H1 (cell line): ENCODE measurements at regions not wholly inside any gene's neighbourhood (a gene's known extent, or its start where the extent isn't known, plus 50 kb on each side); places are given as distances from the start of the nearest gene placed in this dataset.

Source experiments
- CTCF ChIA-PET: fragments of 300-600 bp; sonication (Branson Sonifier 250); formaldehyde crosslinking; loops from one replicate; lab custom pipeline; 2021; ENCODE audit not compliant: partially characterized antibody; lab: Charles Lee
- POLR2A ChIA-PET: fragments of 300-600 bp; sonication (Branson Sonifier 250); formaldehyde crosslinking; loops from one replicate; lab custom pipeline; 2021; ENCODE audit warnings: inconsistent platforms; ENCODE audit not compliant: partially characterized antibody; lab: Charles Lee
- DNase-seq, 2 experiments: peaks; one replicate each; pipeline versions ENCODE4 v3.0.0 to v3.0.0-alpha.2; 2010 to 2022; ENCODE audit warnings: low spot score in 2 of 2, low read depth in 1 of 2, mixed read lengths in 1 of 2
- FAIRE-seq: peaks from 2 replicates; lab custom pipeline; 2011; peaks lifted over from hg19 to GRCh38; lab: Jason Lieb, UNC
- H2AFZ ChIP-seq: 2 replicates; pipeline ENCODE4 v1.8.1; 2012; ENCODE audit warnings: low read length, inconsistent platforms
- H2AK5ac ChIP-seq: 2 replicates; pipeline ENCODE4 v1.6.1; 2013; ENCODE audit warnings: low read depth, low read length
- H2BK120ac ChIP-seq: replicated peaks from 2 replicates; pipeline ENCODE3; 2013; ENCODE audit warnings: low read depth, low read length, inconsistent platforms
- H2BK12ac ChIP-seq: 2 replicates; pipeline ENCODE4 v1.6.1; 2013; ENCODE audit warnings: low read depth, low read length
- H2BK15ac ChIP-seq: 2 replicates; pipeline ENCODE4 v1.6.1; 2013; ENCODE audit warnings: low read length
- H2BK20ac ChIP-seq: 2 replicates; pipeline ENCODE4 v1.6.1; 2013; ENCODE audit warnings: low read length
- H2BK5ac ChIP-seq: 2 replicates; pipeline ENCODE4 v1.6.1; 2013; ENCODE audit warnings: low read depth, low read length
- H3K14ac ChIP-seq: 2 replicates; pipeline ENCODE4 v1.6.1; 2013; ENCODE audit warnings: inconsistent platforms; ENCODE audit not compliant: insufficient read length
- H3K18ac ChIP-seq: 2 replicates; pipeline ENCODE4 v1.6.1; 2013; ENCODE audit warnings: low read length; ENCODE audit errors: extremely low read depth
- H3K23ac ChIP-seq: 2 replicates; pipeline ENCODE4 v1.6.1; 2013; ENCODE audit warnings: inconsistent platforms; ENCODE audit not compliant: insufficient read length
- H3K23me2 ChIP-seq: 2 replicates; pipeline ENCODE4 v1.6.1; 2013; ENCODE audit warnings: low read depth, low read length
- H3K27ac ChIP-seq: 2 replicates; pipeline ENCODE4 v1.6.1; 2011; ENCODE audit warnings: low read depth, low read length, inconsistent platforms
- H3K27me3 ChIP-seq, 4 experiments: replicated peaks in 1 of 4; 1 replicate in 1 of 4; 2 replicates in 3 of 4; pipeline versions ENCODE4 v1.6.1 to v1.8.1; 2011 to 2013; ENCODE audit warnings: low read length in 3 of 4, mild to moderate bottlenecking in 3 of 4, inconsistent platforms in 2 of 4, mixed read lengths in 2 of 4, moderate library complexity in 1 of 4; ENCODE audit not compliant: control insufficient read depth in 3 of 4, insufficient read depth in 3 of 4; ENCODE audit errors: extremely low read depth in 1 of 4
- H3K36me3 ChIP-seq, 4 experiments: 2 replicates each; pipeline versions ENCODE4 v1.6.1 to v1.8.1; 2011 to 2013; ENCODE audit warnings: mild to moderate bottlenecking in 4 of 4, low read length in 3 of 4, moderate library complexity in 2 of 4, control low read depth in 1 of 4, inconsistent platforms in 1 of 4; ENCODE audit not compliant: insufficient read depth in 4 of 4, control insufficient read depth in 2 of 4
- H3K4ac ChIP-seq: replicated peaks from 2 replicates; pipeline ENCODE3; 2013; ENCODE audit warnings: low read length, low read depth, mixed read lengths, inconsistent platforms; ENCODE audit not compliant: insufficient read length
- H3K4me1 ChIP-seq, 4 experiments: replicated peaks in 1 of 4; 1 replicate in 1 of 4; 2 replicates in 3 of 4; pipeline versions ENCODE4 v1.6.1 to v1.8.1; 2011 to 2013; ENCODE audit warnings: low read length in 3 of 4, inconsistent platforms in 2 of 4, mixed read lengths in 1 of 4; ENCODE audit not compliant: insufficient read depth in 4 of 4, control insufficient read depth in 3 of 4
- H3K4me2 ChIP-seq, 2 experiments: 2 replicates each; pipeline versions ENCODE4 v1.6.1 to v1.8.1; 2011 to 2013; ENCODE audit warnings: low read depth in 2 of 2, low read length in 2 of 2, control low read depth in 1 of 2, inconsistent platforms in 1 of 2, mild to moderate bottlenecking in 1 of 2; ENCODE audit not compliant: insufficient read depth in 1 of 2
- H3K4me3 ChIP-seq, 4 experiments: fragments of 200-600, 300-600 bp in 1 of 4; sonication (generic), shearing (Covaris generic), sonication (Bioruptor Twin) in 1 of 4; 2 replicates each; pipeline versions ENCODE4 v1.5.1 to v1.8.1; 2011 to 2016; ENCODE audit warnings: low read length in 4 of 4, low read depth in 3 of 4, control low read depth in 2 of 4, inconsistent platforms in 2 of 4, mild to moderate bottlenecking in 2 of 4, mixed read lengths in 1 of 4, moderate library complexity in 1 of 4; ENCODE audit not compliant: insufficient read depth in 2 of 4; ENCODE audit errors: extremely low read depth in 1 of 4
- H3K56ac ChIP-seq: replicated peaks from 2 replicates; pipeline ENCODE3; 2013; ENCODE audit warnings: low read depth, mild to moderate bottlenecking, mixed read lengths, low read length, inconsistent platforms; ENCODE audit not compliant: insufficient read length
- H3K79me1 ChIP-seq: 2 replicates; pipeline ENCODE4 v1.6.1; 2013; ENCODE audit warnings: low read depth, low read length, control low read depth
- H3K79me2 ChIP-seq, 2 experiments: 2 replicates each; pipeline versions ENCODE4 v1.6.1 to v1.8.1; 2012 to 2013; ENCODE audit warnings: low read length in 2 of 2, mild to moderate bottlenecking in 2 of 2, inconsistent platforms in 1 of 2; ENCODE audit not compliant: insufficient read depth in 2 of 2, control insufficient read depth in 1 of 2
- H3K9ac ChIP-seq, 4 experiments: replicated peaks in 1 of 4; 1 replicate in 1 of 4; 2 replicates in 3 of 4; pipeline versions ENCODE4 v1.6.1 to v1.8.1; 2011 to 2013; ENCODE audit warnings: low read depth in 3 of 4, low read length in 3 of 4, control low read depth in 2 of 4, mild to moderate bottlenecking in 2 of 4, moderate library complexity in 2 of 4, inconsistent platforms in 1 of 4; ENCODE audit errors: extremely low read depth in 1 of 4
- H3K9me3 ChIP-seq, 2 experiments: 2 replicates each; pipeline versions ENCODE4 v1.6.1 to v1.8.1; 2012 to 2013; ENCODE audit warnings: mild to moderate bottlenecking in 2 of 2, moderate library complexity in 2 of 2, control low read depth in 1 of 2, inconsistent platforms in 1 of 2, low read depth in 1 of 2, low read length in 1 of 2, mixed read lengths in 1 of 2; ENCODE audit not compliant: insufficient read depth in 2 of 2
- H4K20me1 ChIP-seq, 2 experiments: replicated peaks in 1 of 2; 2 replicates each; pipeline versions ENCODE3 to v1.8.1; 2011 to 2013; ENCODE audit warnings: inconsistent platforms in 2 of 2, low read length in 2 of 2, mild to moderate bottlenecking in 1 of 2; ENCODE audit not compliant: insufficient read depth in 2 of 2, control insufficient read depth in 1 of 2
- H4K5ac ChIP-seq: 2 replicates; pipeline ENCODE4 v1.6.1; 2013; ENCODE audit warnings: low read length, low read depth, mixed read lengths, inconsistent platforms; ENCODE audit not compliant: insufficient read length
- H4K8ac ChIP-seq: 2 replicates; pipeline ENCODE4 v1.8.0; 2013; ENCODE audit warnings: mild to moderate bottlenecking, moderate library complexity, low read length, inconsistent platforms; ENCODE audit not compliant: insufficient read depth; ENCODE audit errors: extremely low read depth
- H4K91ac ChIP-seq: replicated peaks from 2 replicates; pipeline ENCODE3; 2013; ENCODE audit warnings: low read length, mixed read lengths, inconsistent platforms; ENCODE audit not compliant: insufficient read length
- ASH2L ChIP-seq: fragments of 200-600, 300-600 bp; sonication (generic); IDR thresholded peaks from one replicate; pipeline ENCODE4 v1.7.1; 2017; ENCODE audit warnings: low read length
- CHD2 ChIP-seq: IDR thresholded peaks from 2 replicates; pipeline ENCODE4 v1.6.1; 2012; ENCODE audit warnings: low read length, improper control_type of control experiment
- GTF2F1 ChIP-seq: IDR thresholded peaks from 2 replicates; pipeline ENCODE4 v1.6.1; 2012; ENCODE audit warnings: low read depth, low read length, improper control_type of control experiment, borderline replicate concordance
- HDAC2 ChIP-seq, 2 experiments: fragments of 300-600 bp in 1 of 2; sonication (generic) in 1 of 2; IDR thresholded peaks; 2 replicates each; pipeline ENCODE4 v1.6.1; 2011 to 2012; ENCODE audit warnings: low read depth in 2 of 2, low read length in 2 of 2, mild to moderate bottlenecking in 2 of 2, moderate library complexity in 2 of 2, borderline replicate concordance in 1 of 2, inconsistent platforms in 1 of 2
- TAF1 ChIP-seq: IDR thresholded peaks from 2 replicates; pipeline ENCODE4 v1.6.1; 2011; ENCODE audit warnings: mild to moderate bottlenecking, low read depth, low read length
- WGBS, 2 experiments: shearing (Covaris generic) in 1 of 2; methylation state at CpG; one replicate each; pipeline versions ENCODE4 v1.1.6 to v1.1.7; 2013 to 2015; ENCODE audit warnings: low lambda C conversion rate in 2 of 2, mixed read lengths in 2 of 2, inconsistent platforms in 1 of 2, low coverage in 1 of 2, missing lambda C conversion rate in 1 of 2; ENCODE audit not compliant: insufficient replicate concordance in 2 of 2, insufficient coverage in 1 of 2, insufficient read length in 1 of 2; ENCODE audit errors: extremely low coverage in 1 of 2, missing lambda C conversion rate in 1 of 2; 5-methylcytosine and 5-hydroxymethylcytosine counted together
- TF ChIP-seq, protein P1 (sequence below), 3 experiments: IDR thresholded peaks; 1 replicate in 2 of 3; 2 replicates in 1 of 3; pipeline versions ENCODE4 v1.5.1 to v1.6.1; 2011; ENCODE audit warnings: low read length in 3 of 3, mild to moderate bottlenecking in 3 of 3, inconsistent platforms in 2 of 3, low read depth in 1 of 3, moderate library complexity in 1 of 3; ENCODE audit not compliant: insufficient read depth in 1 of 3; ENCODE audit errors: control extremely low read depth in 1 of 3

DNA sequence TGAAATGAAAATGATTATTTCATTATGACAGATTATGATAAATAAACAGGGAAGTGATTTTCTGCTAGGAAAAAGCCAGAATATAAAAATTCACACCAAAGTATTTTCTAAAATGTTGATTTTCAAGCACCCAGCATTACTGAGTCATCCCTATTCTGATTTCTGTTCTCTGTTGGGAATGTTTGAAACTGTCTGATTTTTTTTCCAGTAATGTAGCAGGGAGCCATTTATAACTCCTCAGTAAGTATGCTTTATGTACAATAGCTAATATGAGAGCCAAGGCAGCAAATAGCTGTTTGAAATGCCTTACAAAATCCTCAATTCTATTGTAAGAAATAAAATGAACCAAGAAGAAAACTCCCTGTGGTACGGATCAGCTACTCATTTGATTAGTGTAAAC is 471.7 kb upstream of the TYRP1 start:
- Histone ChIP-seq H2BK15ac (no peak overlapping the region), H4K91ac (no peak overlapping the region), H3K4me2 (no peak overlapping the region), H3K4me1 (peaks cover 0 to 4% (median 0%) of the 10 kb centered on the region in 4 experiments; a peak in 1 of 7 replicates), H3K56ac (no peak overlapping the region), H3K18ac (no peak overlapping the region), H2BK20ac (no peak overlapping the region), H4K5ac (no peak overlapping the region), H3K36me3 (no peaks in the 10 kb centered on the region), H2BK5ac (no peak overlapping the region), H3K79me1 (no peaks in the 10 kb centered on the region), H3K79me2 (no peaks in the 10 kb centered on the region), H3K4ac (no peak overlapping the region), H4K8ac (no peak overlapping the region), H3K4me3 (no peak overlapping the region), H2AFZ (peak overlapping the region; percentile 53; the same call in 1 of the 2 replicates), H2BK12ac (no peak overlapping the region), H2AK5ac (no peak overlapping the region), H3K14ac (no peak overlapping the region), H2BK120ac (no peak overlapping the region), H3K27me3 (no peaks in the 10 kb centered on the region), H3K27ac (no peak overlapping the region), H4K20me1 (no peaks in the 10 kb centered on the region), H3K9me3 (no peaks in the 10 kb centered on the region), H3K23me2 (no peaks in the 10 kb centered on the region), H3K23ac (no peak overlapping the region), H3K9ac (no peak overlapping the region)
- ChIA-PET CTCF (no interaction called here), POLR2A (no interaction called here)
- FAIRE-seq (no peak), DNase-seq (no peak)
- 63% methylated on average over 1 of the region's 1 CpG; no CpG with 5 or more reads in 1 of the 2 experiments for WGBS, 2 experiments
- TF ChIP-seq ASH2L (no peak), GTF2F1 (no peak), TAF1 (no peak), HDAC2 (IDR thresholded peaks at IDR 0.05; ENCODE audit: borderline replicate concordance in 1 of 2, low read depth in 2 of 2, low read length in 2 of 2) (no peak), CHD2 (no peak)
- TF ChIP-seq, protein P1, sequence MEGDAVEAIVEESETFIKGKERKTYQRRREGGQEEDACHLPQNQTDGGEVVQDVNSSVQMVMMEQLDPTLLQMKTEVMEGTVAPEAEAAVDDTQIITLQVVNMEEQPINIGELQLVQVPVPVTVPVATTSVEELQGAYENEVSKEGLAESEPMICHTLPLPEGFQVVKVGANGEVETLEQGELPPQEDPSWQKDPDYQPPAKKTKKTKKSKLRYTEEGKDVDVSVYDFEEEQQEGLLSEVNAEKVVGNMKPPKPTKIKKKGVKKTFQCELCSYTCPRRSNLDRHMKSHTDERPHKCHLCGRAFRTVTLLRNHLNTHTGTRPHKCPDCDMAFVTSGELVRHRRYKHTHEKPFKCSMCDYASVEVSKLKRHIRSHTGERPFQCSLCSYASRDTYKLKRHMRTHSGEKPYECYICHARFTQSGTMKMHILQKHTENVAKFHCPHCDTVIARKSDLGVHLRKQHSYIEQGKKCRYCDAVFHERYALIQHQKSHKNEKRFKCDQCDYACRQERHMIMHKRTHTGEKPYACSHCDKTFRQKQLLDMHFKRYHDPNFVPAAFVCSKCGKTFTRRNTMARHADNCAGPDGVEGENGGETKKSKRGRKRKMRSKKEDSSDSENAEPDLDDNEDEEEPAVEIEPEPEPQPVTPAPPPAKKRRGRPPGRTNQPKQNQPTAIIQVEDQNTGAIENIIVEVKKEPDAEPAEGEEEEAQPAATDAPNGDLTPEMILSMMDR (IDR thresholded peaks at IDR 0.05; ENCODE audit: control extremely low read depth in 1 of 3, insufficient read depth in 1 of 3, low read depth in 1 of 3, low read length in 3 of 3), result no peak
